Right lobe of liver (tissue), 4 donors: ENCODE measurements at regions not wholly inside any gene's neighbourhood (a gene's known extent, or its start where the extent isn't known, plus 50 kb on each side); places are given as distances from the start of the nearest gene placed in this dataset.

Experiments used
- POLR2A ChIP-seq: fragments of 450-650 bp; IDR thresholded peaks from one replicate; pipeline ENCODE4 v1.6.1; 2017; ENCODE audit warnings: antibody characterized with exemption, mild to moderate bottlenecking
- TF ChIP-seq, protein P1 (sequence below), 4 donors: fragments of 200-600 bp in 3 of 4; fragments of 450-650 bp in 1 of 4; IDR thresholded peaks; one replicate each; pipeline versions ENCODE4 v1.5.1 to v1.8.0; 2016 to 2022; ENCODE audit warnings: antibody characterized with exemption in 4 of 4, mild to moderate bottlenecking in 2 of 4
- donor health status: DM: no; HTN: no; CAD: no.
- donor health status: DM: no; HTN: no; CAD: no.
- donor health status: DM: no; HTN: yes; CAD: no.

GRCh38 chr13:109572389-109572788, 214.0 kb downstream of the IRS2 start:
- no peak for TF ChIP-seq POLR2A
- TF ChIP-seq, protein P1, sequence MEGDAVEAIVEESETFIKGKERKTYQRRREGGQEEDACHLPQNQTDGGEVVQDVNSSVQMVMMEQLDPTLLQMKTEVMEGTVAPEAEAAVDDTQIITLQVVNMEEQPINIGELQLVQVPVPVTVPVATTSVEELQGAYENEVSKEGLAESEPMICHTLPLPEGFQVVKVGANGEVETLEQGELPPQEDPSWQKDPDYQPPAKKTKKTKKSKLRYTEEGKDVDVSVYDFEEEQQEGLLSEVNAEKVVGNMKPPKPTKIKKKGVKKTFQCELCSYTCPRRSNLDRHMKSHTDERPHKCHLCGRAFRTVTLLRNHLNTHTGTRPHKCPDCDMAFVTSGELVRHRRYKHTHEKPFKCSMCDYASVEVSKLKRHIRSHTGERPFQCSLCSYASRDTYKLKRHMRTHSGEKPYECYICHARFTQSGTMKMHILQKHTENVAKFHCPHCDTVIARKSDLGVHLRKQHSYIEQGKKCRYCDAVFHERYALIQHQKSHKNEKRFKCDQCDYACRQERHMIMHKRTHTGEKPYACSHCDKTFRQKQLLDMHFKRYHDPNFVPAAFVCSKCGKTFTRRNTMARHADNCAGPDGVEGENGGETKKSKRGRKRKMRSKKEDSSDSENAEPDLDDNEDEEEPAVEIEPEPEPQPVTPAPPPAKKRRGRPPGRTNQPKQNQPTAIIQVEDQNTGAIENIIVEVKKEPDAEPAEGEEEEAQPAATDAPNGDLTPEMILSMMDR (IDR thresholded peaks at IDR 0.05): no peak
